ENCODE measurements at regions not wholly inside any gene's neighbourhood (a gene's known extent, or its start where the extent isn't known, plus 50 kb on each side); places are given as distances from the start of the nearest gene placed in this dataset.
"Not testable (repeated sequence)": the region's sequence is repeated elsewhere in the genome, so short reads cannot be mapped to it uniquely, and the experiment has no call there.

DNA sequence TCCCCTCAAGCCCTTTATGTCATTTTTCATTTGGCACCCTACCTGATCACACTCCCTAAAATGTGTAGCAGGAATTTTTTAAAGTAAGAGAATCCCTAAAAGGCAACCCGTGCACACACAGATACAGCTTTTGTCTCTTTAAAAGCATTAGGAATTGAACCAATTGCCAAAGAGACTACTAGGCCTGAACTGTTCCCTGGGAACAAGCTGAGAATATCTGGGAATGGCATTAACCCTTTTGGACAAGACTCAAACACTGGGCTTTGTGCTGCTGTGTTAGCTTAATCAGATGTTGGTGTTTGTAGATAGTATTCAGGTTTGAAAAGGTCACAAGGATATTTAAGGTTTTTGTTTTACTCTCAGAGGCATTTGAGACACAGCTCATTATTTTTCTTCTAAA is 414.4 kb upstream of the PDZRN3 start:
- no peak for DNase-seq

GRCh38 chr3:74036568-74036967 is 411.8 kb upstream of the PDZRN3 start:
- no peak for DNase-seq

- DNase-seq, result no peak
Observed at GRCh38 chr3:74036102-74036501, 411.4 kb upstream of the PDZRN3 start.

DNA sequence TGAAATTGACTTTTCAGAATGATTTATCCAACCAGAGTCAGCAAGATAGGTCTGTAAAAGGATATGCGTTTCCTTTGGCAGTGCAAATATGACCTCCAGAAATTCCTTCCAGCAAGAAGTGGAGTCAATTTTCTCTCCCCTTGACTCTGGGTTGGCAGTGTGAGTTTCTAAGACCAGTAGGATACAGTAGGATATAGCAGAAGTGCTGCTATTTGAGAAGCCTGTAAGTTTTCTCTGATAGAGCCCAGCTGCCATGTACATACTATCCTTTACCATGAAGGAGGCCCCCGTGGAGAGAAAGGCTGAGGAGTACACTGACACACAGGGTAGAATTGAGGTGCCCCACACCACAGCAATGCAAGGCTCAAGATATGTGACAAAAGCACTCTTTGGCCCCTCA is 409.1 kb upstream of the PDZRN3 start:
- DNase-seq, result no peak

GRCh38 chr3:74033381-74033780 is 408.6 kb upstream of the PDZRN3 start:
- DNase-seq, result no peak

- no peak for DNase-seq
Observed at GRCh38 chr3:74027121-74027520, 402.4 kb upstream of the PDZRN3 start.

DNA sequence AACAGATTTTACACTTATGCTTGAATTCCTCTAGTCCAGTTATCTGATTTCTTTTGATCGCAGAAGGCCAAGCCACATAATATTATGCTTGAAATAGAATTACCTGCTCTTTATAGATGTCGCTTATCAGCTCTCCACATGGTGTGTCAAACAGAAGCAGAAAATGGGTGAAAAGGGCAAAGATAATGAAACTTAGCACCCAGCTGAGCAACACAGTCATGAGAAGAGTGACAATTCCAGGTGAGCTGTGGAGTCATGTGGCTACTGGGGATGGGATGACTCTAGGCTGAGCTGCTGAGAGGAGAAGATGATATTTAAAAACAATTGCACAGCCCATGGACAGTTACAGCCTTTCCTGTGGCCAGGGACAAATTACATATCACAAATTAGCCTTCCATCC is 398.7 kb upstream of the PDZRN3 start:
- DNase-seq, result no peak

DNA sequence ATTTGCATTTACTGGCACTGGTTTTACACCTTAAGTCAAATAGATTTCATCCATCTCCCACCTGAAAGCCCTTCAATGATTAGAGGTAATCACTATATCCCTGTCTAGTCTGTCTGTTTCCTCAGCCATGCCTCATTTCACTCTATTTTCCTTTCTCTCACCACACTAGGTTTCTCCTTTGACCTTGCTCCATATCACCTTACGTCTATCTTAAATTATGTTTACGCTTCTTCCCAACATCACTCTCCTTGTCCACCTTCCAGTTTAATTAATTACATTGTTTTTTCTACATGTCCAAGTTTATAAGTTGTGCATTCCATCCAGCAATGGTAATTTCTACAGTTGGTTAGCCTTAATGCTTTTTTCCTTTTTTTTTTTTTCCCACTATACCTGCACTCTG is 396.7 kb upstream of the PDZRN3 start:
- DNase-seq, result no peak

GRCh38 chr3:74009961-74010844 is 385.5 kb upstream of the PDZRN3 start:
- DNase-seq, result no peak

- no peak for DNase-seq
Observed at GRCh38 chr3:74004386-74004785, 379.6 kb upstream of the PDZRN3 start.

GRCh38 chr3:74003734-74004133 is 379.0 kb upstream of the PDZRN3 start:
- no peak for DNase-seq

GRCh38 chr3:74001436-74001835 is 376.7 kb upstream of the PDZRN3 start:
- no peak for DNase-seq

DNA sequence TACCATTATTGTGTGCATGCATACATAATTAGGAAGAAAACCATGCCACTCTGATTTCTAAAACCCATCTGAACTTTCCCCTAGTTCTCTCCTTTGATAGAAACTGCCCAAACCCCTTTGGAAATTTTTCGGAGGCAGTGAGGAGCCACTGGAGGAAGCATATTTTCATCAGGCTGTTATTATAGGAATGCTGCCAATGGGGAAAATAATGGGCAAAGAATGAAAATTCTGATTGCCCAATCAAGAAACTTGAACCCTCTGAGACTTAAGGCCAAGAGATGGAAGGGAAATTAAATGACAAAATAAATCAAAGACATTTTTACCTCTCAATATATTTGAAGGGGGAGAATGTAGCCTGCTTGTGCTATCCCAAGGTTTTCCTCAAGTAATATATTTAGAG is 376.0 kb upstream of the PDZRN3 start:
- DNase-seq, result no peak

DNA sequence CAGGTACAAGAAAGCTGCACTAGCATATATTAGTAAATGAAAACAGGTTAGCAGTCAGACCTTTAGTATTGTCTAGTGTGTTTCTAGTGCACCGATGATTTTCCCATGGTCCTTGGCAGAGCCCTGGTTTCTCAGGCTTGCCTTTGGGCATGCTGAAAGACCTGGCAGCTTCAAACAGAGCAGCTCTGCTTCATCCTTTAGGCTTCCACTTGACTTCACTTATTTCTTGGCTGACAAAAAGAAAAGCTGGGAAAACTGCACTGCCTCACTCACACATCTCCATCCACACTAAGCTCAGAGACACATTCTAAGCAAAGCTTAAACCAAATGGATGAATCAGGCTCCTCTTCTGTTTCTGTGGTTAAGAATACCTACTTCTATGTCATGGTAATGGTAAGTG is 374.8 kb upstream of the PDZRN3 start:
- DNase-seq, result no peak

DNA sequence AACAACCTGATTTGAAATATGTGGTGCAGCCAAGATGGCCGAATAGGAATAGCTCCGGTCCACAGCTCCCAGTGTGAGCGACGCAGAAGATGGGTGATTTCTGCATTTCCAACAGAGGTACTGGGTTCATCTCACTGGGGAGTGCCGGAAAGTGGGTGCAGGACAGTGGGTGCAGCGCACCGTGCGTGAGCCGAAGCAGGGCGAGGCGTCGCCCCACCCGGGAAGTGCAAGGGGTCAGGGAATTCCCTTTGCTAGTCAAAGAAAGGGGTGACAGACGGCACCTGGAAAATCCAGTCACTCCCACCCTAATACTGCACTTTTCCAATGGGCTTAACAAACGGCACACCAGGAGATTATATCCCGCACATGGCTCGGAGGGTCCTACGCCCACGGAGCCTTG is 365.9 kb upstream of the PDZRN3 start:
- not testable (repeated sequence) for DNase-seq

DNA sequence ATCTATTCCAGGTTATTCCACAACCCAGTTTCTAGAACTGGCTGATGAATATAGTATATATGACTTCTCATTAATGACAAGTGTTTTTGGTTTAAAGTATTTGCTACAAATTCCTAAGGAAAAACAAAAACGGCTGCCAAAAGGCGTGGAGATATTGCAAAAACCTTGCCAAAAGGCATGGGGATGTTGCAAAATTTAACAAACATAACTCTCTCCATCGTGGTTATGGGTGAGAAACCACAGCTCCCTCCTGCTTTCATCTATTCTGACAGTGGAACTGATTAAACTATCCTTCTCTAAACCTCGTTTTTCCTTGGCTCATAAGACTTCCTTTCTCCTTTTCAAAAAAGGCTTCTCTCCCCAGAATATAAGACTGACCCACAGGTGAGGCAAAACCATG is 342.0 kb upstream of the PDZRN3 start:
- no peak for DNase-seq

DNA sequence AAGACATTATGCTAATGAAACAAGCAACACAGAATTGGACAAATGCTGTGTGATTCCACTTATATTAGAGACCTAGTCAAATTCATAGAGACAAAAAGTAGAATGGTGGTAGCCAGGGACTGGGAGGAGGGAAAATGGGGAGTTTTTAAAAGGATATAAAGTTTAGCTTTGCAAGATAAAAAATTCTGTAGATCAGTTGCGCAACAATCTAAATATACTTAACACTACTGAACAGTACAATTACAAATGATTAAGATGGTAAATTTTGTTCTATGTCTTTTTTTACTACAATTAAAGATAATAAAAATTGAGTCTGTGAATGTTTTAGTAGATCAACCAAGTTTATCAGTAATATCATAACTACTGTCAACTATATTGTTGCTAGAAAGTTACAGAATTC is 340.1 kb upstream of the PDZRN3 start:
- DNase-seq, result no peak

DNA sequence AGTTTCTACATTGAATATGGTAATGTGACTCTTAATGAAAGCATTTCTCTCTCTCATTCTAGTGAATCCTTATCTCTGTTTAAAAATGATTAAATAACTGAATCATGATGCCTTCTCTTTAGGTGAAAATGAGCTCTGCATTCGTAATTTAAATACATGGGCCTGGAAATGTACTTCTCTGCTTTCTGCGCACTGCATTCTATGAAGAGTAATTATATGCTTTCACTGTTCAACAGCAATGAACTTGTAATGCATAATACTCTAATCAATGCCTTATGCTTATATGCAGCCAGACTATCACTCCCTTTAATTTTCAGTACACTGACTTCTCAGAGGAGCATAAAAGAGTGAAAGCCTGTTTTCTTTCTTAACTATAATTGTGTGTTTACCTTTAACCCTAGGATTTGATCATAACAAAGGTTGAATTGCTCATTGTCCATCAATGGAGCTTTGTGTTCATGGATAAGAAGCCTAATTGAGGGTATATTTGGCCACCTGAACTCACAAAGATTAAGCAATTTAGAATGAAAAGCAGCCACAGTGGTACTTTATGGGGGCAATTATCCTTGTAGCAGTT is 330.8 kb upstream of the PDZRN3 start:
- no peak for DNase-seq

DNA sequence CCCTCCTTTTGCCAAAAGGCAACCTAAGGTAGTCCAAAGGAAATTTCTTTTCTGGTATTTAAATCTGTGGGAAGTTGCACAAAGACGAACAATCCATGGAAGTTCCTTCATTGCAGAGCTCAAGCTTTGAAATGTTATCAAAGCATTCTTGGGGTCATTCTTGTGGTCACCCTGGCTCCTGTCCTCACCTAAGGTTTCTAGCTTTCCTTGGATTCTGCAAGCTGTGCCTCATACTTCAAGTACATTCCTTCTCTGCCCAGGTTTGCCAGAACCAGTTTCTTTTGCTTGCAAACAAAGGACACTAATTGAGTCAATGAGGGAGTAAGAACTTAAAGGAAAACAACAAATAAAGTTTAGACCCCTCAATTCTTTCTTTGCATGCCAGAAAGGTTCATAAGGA is 329.8 kb upstream of the PDZRN3 start:
- DNase-seq, result no peak

DNA sequence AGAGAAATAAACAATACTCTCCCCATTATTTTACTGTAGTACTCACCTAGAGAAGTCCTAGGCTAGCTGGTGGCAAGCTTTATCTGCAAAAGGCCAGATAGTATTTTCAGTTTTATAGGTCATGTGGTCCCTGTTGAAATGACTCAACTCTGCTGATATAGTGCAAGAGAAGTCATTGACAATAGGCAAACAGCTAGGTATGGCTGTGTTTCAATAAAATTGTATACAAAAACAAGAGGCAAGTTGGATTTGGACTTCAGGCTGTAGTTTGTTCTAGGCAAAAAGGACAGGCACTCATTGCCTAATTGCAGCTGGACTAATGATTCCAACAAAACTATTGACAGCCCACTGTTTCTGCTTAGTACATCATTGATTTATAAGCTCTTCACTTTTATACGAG is 328.0 kb upstream of the PDZRN3 start:
- DNase-seq, result no peak

DNA sequence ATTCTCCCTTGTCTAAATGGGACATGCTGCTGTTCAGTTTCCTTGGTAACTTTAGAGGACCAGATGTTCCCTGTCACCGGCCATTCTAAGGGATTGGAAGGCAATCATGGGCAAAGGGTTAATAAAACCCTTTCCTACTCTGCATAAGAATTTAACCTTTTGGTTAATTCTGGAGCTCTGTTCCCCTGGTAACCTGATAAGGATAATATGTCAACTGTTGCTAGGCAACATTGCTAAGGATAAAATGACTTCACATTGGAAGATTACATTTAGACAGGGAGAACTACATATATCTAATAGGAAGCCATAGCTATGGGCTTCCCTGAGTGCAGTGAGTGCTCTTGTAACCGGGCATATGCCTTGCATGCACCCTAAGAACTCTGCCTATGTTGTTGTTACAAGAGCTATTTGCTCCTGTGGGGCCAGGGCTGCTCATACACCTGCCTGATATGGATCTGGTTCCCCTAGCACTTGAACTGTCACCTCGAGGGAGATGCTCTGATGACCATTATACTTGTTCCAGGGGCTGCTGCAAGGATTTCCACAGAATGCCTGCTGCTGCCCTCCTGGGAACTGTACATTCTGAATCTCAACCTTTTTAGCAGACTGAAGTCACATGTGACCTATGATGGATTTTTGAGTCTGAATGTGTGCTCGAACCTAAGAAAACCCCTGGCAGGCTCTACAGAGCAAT is 326.3 kb upstream of the PDZRN3 start:
- DNase-seq, result peak; percentile 14 to 40

DNA sequence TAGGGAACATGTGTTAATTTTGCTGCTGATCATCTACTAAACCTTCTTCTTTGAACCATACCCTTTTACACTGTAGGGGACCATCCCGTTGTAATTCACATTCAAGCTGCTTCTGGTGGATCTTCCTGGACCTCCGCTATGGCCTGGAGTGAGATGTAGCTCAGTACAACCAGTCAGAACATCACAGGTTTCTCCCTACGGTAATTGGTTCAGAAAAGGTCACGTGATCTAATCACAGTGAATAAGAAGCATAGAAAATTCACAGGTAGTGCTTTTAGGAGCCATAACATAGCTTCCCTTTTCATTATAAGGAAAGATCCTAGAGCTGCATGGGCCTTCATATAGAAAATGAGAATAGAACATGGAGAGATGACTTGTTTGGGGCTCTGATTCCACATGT is 320.8 kb upstream of the PDZRN3 start:
- no peak for DNase-seq

- no peak for DNase-seq
Observed at GRCh38 chr3:73939985-73940384, 315.2 kb upstream of the PDZRN3 start.

DNA sequence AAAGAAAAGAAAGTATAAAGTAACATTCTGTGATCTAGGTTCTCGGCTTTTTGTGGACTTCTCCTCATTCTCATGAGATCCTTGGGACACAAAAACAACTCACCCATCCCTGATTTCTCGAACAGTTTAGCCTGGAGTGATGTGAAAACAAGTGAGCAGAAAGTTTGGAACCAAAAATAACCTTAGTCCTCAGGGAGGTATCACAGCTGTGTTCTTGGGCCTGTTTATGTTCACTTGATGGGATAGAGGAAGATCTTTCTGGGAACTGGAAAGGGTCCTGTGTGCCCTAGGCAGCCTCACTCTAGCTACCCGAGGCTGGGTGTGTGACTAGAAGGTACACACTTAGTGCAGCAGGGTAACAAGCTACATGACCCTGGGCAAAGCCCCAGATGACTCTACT is 308.8 kb upstream of the PDZRN3 start:
- no peak for DNase-seq

All from NCI-H524 (cell line).